ENCODE measurements at regions not wholly inside any gene's neighbourhood (a gene's known extent, or its start where the extent isn't known, plus 50 kb on each side); places are given as distances from the start of the nearest gene placed in this dataset.

GRCh38 chr9:81416476-81417298, 272.7 kb downstream of the TLE1 start:
- no peaks in the 10 kb centered on the region for H3K9me3 ChIP-seq (replicated peaks; ENCODE audit: control insufficient read depth, insufficient read depth, low read length)
- ChIA-PET POLR2A (interaction anchor here (0.7 kb wide), 1 partner anchor 23 kb away, joined by 3 read pairs; no protein-coding TSS in a partner anchor), CTCF (no interaction called here)
- no peaks in the 10 kb centered on the region for H3K27me3 ChIP-seq (ENCODE audit: control insufficient read depth in 2 of 2, insufficient read depth in 2 of 2, low read length in 2 of 2)
- no peak overlapping the region for H3K27ac ChIP-seq (ENCODE audit: insufficient read depth, low read depth, low read length)
- dilution Hi-C loops (cut with MboI; ENCODE audit: extremely low pct_ligation_motif_present, low sequenced_read_pairs) (no loop called here), intact Hi-C loops (cut with micrococcal nuclease) (no loop called here)
- no peak overlapping the region for H3K4me3 ChIP-seq (replicated peaks in 1 of 3; ENCODE audit: insufficient read depth in 1 of 3, low read depth in 1 of 3, low read length in 3 of 3)
- H4K20me1 ChIP-seq (replicated peaks; ENCODE audit: control insufficient read depth, extremely low read depth, insufficient read depth, low read length) = no peaks in the 10 kb centered on the region
- no peaks in the 10 kb centered on the region for H3K36me3 ChIP-seq (ENCODE audit: control insufficient read depth in 2 of 2, extremely low read depth in 1 of 2, insufficient read depth in 2 of 2, low read length in 2 of 2)
- H3K9ac ChIP-seq (replicated peaks; ENCODE audit: extremely low read depth, insufficient read depth, low read length) = no peak overlapping the region
- H3K4me1 ChIP-seq (ENCODE audit: control insufficient read depth, extremely low read depth, insufficient read depth, low read length) = no peaks in the 10 kb centered on the region
- TF ChIP-seq POLR2A (IDR thresholded peaks at IDR 0.05; ENCODE audit: low read depth, low read length) = no peak
- TF ChIP-seq MYC (IDR thresholded peaks at IDR 0.05; ENCODE audit: low read depth, low read length) = no peak
- no peak for TF ChIP-seq FOS (IDR thresholded peaks at IDR 0.05; ENCODE audit: borderline replicate concordance, insufficient read depth, low read length)
- TF ChIP-seq EZH2 (IDR thresholded peaks at IDR 0.05; ENCODE audit: borderline replicate concordance, low read depth, low read length, severe bottlenecking) = no peak
- no peak for TF ChIP-seq POLR2AphosphoS5 (IDR thresholded peaks at IDR 0.05; ENCODE audit: insufficient read depth, low read depth, low read length)
- TF ChIP-seq CTCF (IDR thresholded peaks at IDR 0.05; ENCODE audit: extremely low read depth in 1 of 2, insufficient read depth in 1 of 2, low read depth in 1 of 2, low read length in 2 of 2) = no peak
- TF ChIP-seq JUN (IDR thresholded peaks at IDR 0.05; ENCODE audit: borderline replicate concordance, insufficient read depth, insufficient read length, low read depth) = no peak
- no peak for TF ChIP-seq MAX (IDR thresholded peaks at IDR 0.05; ENCODE audit: insufficient read depth, insufficient read length)
- no peak for TF ChIP-seq GATA2 (IDR thresholded peaks at IDR 0.05; ENCODE audit: insufficient read depth, insufficient read length, low read depth, low read length)
- no peak overlapping the region for H2AFZ ChIP-seq (ENCODE audit: low read depth, low read length)
- H3K79me2 ChIP-seq (ENCODE audit: control insufficient read depth, insufficient read depth, low read length) = no peaks in the 10 kb centered on the region
- no peaks in the 10 kb centered on the region for H3K9me1 ChIP-seq (replicated peaks; ENCODE audit: control insufficient read depth, extremely low read depth, insufficient read depth, low read length)
- DNase-seq (ENCODE audit: low read depth, low spot score) = no peak
- no peak overlapping the region for H3K4me2 ChIP-seq (ENCODE audit: insufficient read depth, low read length)
- no peak for FAIRE-seq
- no TSS peak for BruUV-seq (replicated peaks)
